ENCODE measurements at regions not wholly inside any gene's neighbourhood (a gene's known extent, or its start where the extent isn't known, plus 50 kb on each side); places are given as distances from the start of the nearest gene placed in this dataset.

GRCh38 chr21:38145104-38145503, 111.7 kb upstream of the KCNJ15 start:
- no peak overlapping the region for H3K4me3 Mint-ChIP-seq (ENCODE audit: low read depth)
- no peak overlapping the region for H3K27ac Mint-ChIP-seq
- no peak for TF ChIP-seq CTCF (IDR thresholded peaks at IDR 0.05; ENCODE audit: unreplicated experiment)
- no peak for DNase-seq (ENCODE audit: low spot score, unreplicated experiment)
- no peaks in the 10 kb centered on the region for H3K36me3 Mint-ChIP-seq (ENCODE audit: insufficient read depth)
- peaks cover 9% of the 10 kb centered on the region for H3K9me3 Mint-ChIP-seq (ENCODE audit: low read depth)
- no peaks in the 10 kb centered on the region for H3K4me1 Mint-ChIP-seq (ENCODE audit: low read depth)
- H3K27me3 Mint-ChIP-seq, result no peaks in the 10 kb centered on the region

- Mint-ChIP-seq H3K27ac (no peak overlapping the region), H3K36me3 (ENCODE audit: insufficient read depth) (no peaks in the 10 kb centered on the region), H3K4me1 (ENCODE audit: low read depth) (no peaks in the 10 kb centered on the region), H3K9me3 (ENCODE audit: low read depth) (peaks cover 7% of the 10 kb centered on the region), H3K4me3 (ENCODE audit: low read depth) (no peak overlapping the region), H3K27me3 (no peaks in the 10 kb centered on the region)
- TF ChIP-seq CTCF (IDR thresholded peaks at IDR 0.05; ENCODE audit: unreplicated experiment), result no peak
- DNase-seq (ENCODE audit: low spot score, unreplicated experiment), result no peak
Measured at GRCh38 chr21:38147391-38147790, 109.4 kb upstream of the KCNJ15 start.

- Mint-ChIP-seq H3K27ac (no peak overlapping the region), H3K36me3 (ENCODE audit: insufficient read depth) (no peaks in the 10 kb centered on the region), H3K4me3 (ENCODE audit: low read depth) (no peak overlapping the region), H3K27me3 (peaks cover 3% of the 10 kb centered on the region), H3K9me3 (ENCODE audit: low read depth) (peaks cover 7% of the 10 kb centered on the region), H3K4me1 (ENCODE audit: low read depth) (no peaks in the 10 kb centered on the region)
- no peak for DNase-seq (ENCODE audit: low spot score, unreplicated experiment)
- no peak for TF ChIP-seq CTCF (IDR thresholded peaks at IDR 0.05; ENCODE audit: unreplicated experiment)
Measured at GRCh38 chr21:38148046-38148445, 108.7 kb upstream of the KCNJ15 start.

GRCh38 chr21:38151021-38151645, 105.7 kb upstream of the KCNJ15 start:
- no peak overlapping the region for H3K27ac Mint-ChIP-seq

GRCh38 chr21:38156200-38156599, 100.6 kb upstream of the KCNJ15 start:
- Mint-ChIP-seq H3K4me1 (ENCODE audit: low read depth) (no peaks in the 10 kb centered on the region), H3K27ac (no peak overlapping the region), H3K4me3 (ENCODE audit: low read depth) (no peak overlapping the region), H3K27me3 (peaks cover 13% of the 10 kb centered on the region), H3K36me3 (ENCODE audit: insufficient read depth) (no peaks in the 10 kb centered on the region), H3K9me3 (ENCODE audit: low read depth) (no peaks in the 10 kb centered on the region)
- no peak for TF ChIP-seq CTCF (IDR thresholded peaks at IDR 0.05; ENCODE audit: unreplicated experiment)
- no peak for DNase-seq (ENCODE audit: low spot score, unreplicated experiment)

More at GRCh38 chr21:38151021-38151645, 105.7 kb upstream of the KCNJ15 start:
- H3K4me3 Mint-ChIP-seq (ENCODE audit: low read depth), result no peak overlapping the region
- peaks cover 7% of the 10 kb centered on the region for H3K27me3 Mint-ChIP-seq
- no peak for TF ChIP-seq CTCF (IDR thresholded peaks at IDR 0.05; ENCODE audit: unreplicated experiment)
- no peaks in the 10 kb centered on the region for H3K36me3 Mint-ChIP-seq (ENCODE audit: insufficient read depth)
- H3K4me1 Mint-ChIP-seq (ENCODE audit: low read depth), result no peaks in the 10 kb centered on the region
- no peak for DNase-seq (ENCODE audit: low spot score, unreplicated experiment)
- H3K9me3 Mint-ChIP-seq (ENCODE audit: low read depth), result no peaks in the 10 kb centered on the region
